SK-N-SH treated with all-trans-retinoic acid at 6 μM for 48 hours (cell line): ENCODE measurements at regions not wholly inside any gene's neighbourhood (a gene's known extent, or its start where the extent isn't known, plus 50 kb on each side); places are given as distances from the start of the nearest gene placed in this dataset.

Experiments used
- ATAC-seq: fragments of 200-7000 bp; cut with Tn5 transposase; 3 replicates; pipeline ENCODE4 v1.9.1; 2020; ENCODE audit warnings: mild to moderate bottlenecking, moderate library complexity
- ARNTL ChIP-seq: fragments of 450-650 bp; formaldehyde crosslinking; IDR thresholded peaks from 2 replicates; pipeline ENCODE4 v1.5.0; 2020; ENCODE audit warnings: low read depth, mild to moderate bottlenecking, moderate library complexity, borderline replicate concordance
- BACH2 ChIP-seq: fragments of 250-450 bp; sonication (Bioruptor Pico); IDR thresholded peaks from 2 replicates; pipeline ENCODE4 v1.9.0; 2021; ENCODE audit warnings: mild to moderate bottlenecking, borderline replicate concordance
- CREB5 ChIP-seq: fragments of 250-450 bp; sonication (Bioruptor Pico); IDR thresholded peaks from 2 replicates; pipeline ENCODE4 v1.5.1; 2020; ENCODE audit warnings: low read depth, mild to moderate bottlenecking, moderate library complexity
- CSDC2 ChIP-seq: fragments of 250-450 bp; sonication (Bioruptor Pico); IDR thresholded peaks from 2 replicates; pipeline ENCODE4 v1.5.0; 2020; ENCODE audit warnings: mild to moderate bottlenecking, moderate library complexity
- CSRNP3 ChIP-seq: fragments of 250-450 bp; sonication (Bioruptor Pico); IDR thresholded peaks from 2 replicates; pipeline ENCODE4 v1.5.1; 2021; ENCODE audit warnings: mild to moderate bottlenecking, moderate library complexity
- ESRRG ChIP-seq: fragments of 250-450 bp; sonication (Bioruptor Pico); IDR thresholded peaks from 2 replicates; pipeline ENCODE4 v1.6.1; 2021; ENCODE audit warnings: mild to moderate bottlenecking
- GLIS3 ChIP-seq: fragments of 250-450 bp; sonication (Bioruptor Pico); IDR thresholded peaks from 2 replicates; pipeline ENCODE4 v1.5.0; 2020; ENCODE audit warnings: mild to moderate bottlenecking, moderate library complexity
- ISL1 ChIP-seq: fragments of 250-450 bp; sonication (Bioruptor Pico); IDR thresholded peaks from 2 replicates; pipeline ENCODE4 v2.1.2; 2022; ENCODE audit warnings: mild to moderate bottlenecking, moderate library complexity
- PATZ1 ChIP-seq: fragments of 250-450 bp; sonication (Bioruptor Pico); IDR thresholded peaks from 2 replicates; pipeline ENCODE4 v1.8.0; 2020; ENCODE audit warnings: mild to moderate bottlenecking, moderate library complexity, borderline replicate concordance
- POU6F1 ChIP-seq: fragments of 250-450 bp; sonication (Bioruptor Pico); IDR thresholded peaks from 2 replicates; pipeline ENCODE4 v1.8.0; 2021; ENCODE audit warnings: low read depth, mild to moderate bottlenecking, moderate library complexity, borderline replicate concordance
- RARB ChIP-seq: fragments of 250-450 bp; sonication (Bioruptor Pico); IDR thresholded peaks from 2 replicates; pipeline ENCODE4 v1.8.0; 2021; ENCODE audit warnings: mild to moderate bottlenecking, moderate library complexity
- SNAI2 ChIP-seq: fragments of 250-450 bp; sonication (Bioruptor Pico); IDR thresholded peaks from 2 replicates; pipeline ENCODE4 v1.5.0; 2020; ENCODE audit warnings: mild to moderate bottlenecking, moderate library complexity
- TCF4 ChIP-seq: fragments of 250-450 bp; sonication (Bioruptor Pico); IDR thresholded peaks from 2 replicates; pipeline ENCODE4 v1.8.0; 2021; ENCODE audit warnings: mild to moderate bottlenecking, moderate library complexity, borderline replicate concordance
- TOX ChIP-seq: fragments of 250-450 bp; sonication (Bioruptor Pico); IDR thresholded peaks from 2 replicates; pipeline ENCODE4 v1.8.0; 2021; ENCODE audit warnings: mild to moderate bottlenecking, moderate library complexity, borderline replicate concordance
- TSHZ2 ChIP-seq: fragments of 250-450 bp; sonication (Bioruptor Pico); IDR thresholded peaks from 2 replicates; pipeline ENCODE4 v1.5.0; 2020; ENCODE audit warnings: mild to moderate bottlenecking, moderate library complexity
- ZC3H10 ChIP-seq: fragments of 250-450 bp; sonication (Bioruptor Pico); IDR thresholded peaks from 2 replicates; pipeline ENCODE4 v1.5.1; 2021; ENCODE audit warnings: mild to moderate bottlenecking, moderate library complexity
- ZFP3 ChIP-seq: fragments of 250-450 bp; sonication (Bioruptor Pico); IDR thresholded peaks from 2 replicates; pipeline ENCODE4 v1.5.0; 2020; ENCODE audit warnings: mild to moderate bottlenecking, moderate library complexity
- ZFP30 ChIP-seq: fragments of 450-650 bp; formaldehyde crosslinking; IDR thresholded peaks from 2 replicates; pipeline ENCODE4 v1.5.0; 2022; ENCODE audit warnings: mild to moderate bottlenecking, moderate library complexity
- ZNF70 ChIP-seq: fragments of 450-650 bp; formaldehyde crosslinking; IDR thresholded peaks from 2 replicates; pipeline ENCODE4 v1.5.0; 2020; ENCODE audit warnings: mild to moderate bottlenecking, moderate library complexity
- ZNF8 ChIP-seq: fragments of 450-650 bp; formaldehyde crosslinking; IDR thresholded peaks from 2 replicates; pipeline ENCODE4 v1.5.0; 2020; ENCODE audit warnings: mild to moderate bottlenecking, moderate library complexity

GRCh38 chr10:130430291-130430690 lies 294.1 kb downstream of the GLRX3 start:
- no peak for TF ChIP-seq GLIS3 (CRISPR knock-in tag)
- TF ChIP-seq CSRNP3 (CRISPR knock-in tag): no peak
- no peak for TF ChIP-seq RARB (CRISPR knock-in tag)
- TF ChIP-seq ZC3H10: no peak
- no peak for TF ChIP-seq ESRRG
- TF ChIP-seq ZNF8 (CRISPR knock-in tag): no peak
- no peak for TF ChIP-seq TSHZ2 (CRISPR knock-in tag)
- TF ChIP-seq CSDC2 (CRISPR knock-in tag): no peak
- no peak for TF ChIP-seq SNAI2
- TF ChIP-seq, all 23 proteins: peak for 0
- ATAC-seq: no peak

GRCh38 chr10:130430852-130431704 lies 294.9 kb downstream of the GLRX3 start:
- TF ChIP-seq CREB5 (CRISPR knock-in tag): no peak
- TF ChIP-seq PATZ1 (CRISPR knock-in tag): no peak
- no peak for TF ChIP-seq CSRNP3 (CRISPR knock-in tag)
- TF ChIP-seq POU6F1 (CRISPR knock-in tag): no peak
- no peak for TF ChIP-seq ESRRG
- TF ChIP-seq ZFP3 (CRISPR knock-in tag): no peak
- TF ChIP-seq ARNTL (CRISPR knock-in tag): no peak
- no peak for TF ChIP-seq ZFP30 (CRISPR knock-in tag)
- TF ChIP-seq ZNF70: no peak
- no peak for TF ChIP-seq ISL1 (CRISPR knock-in tag)
- no peak for ATAC-seq

GRCh38 chr10:130432271-130432670 lies 296.1 kb downstream of the GLRX3 start:
- no peak for TF ChIP-seq ZC3H10
- TF ChIP-seq TCF4 (CRISPR knock-in tag): no peak
- no peak for TF ChIP-seq ESRRG
- no peak for TF ChIP-seq GLIS3 (CRISPR knock-in tag)
- no peak for TF ChIP-seq ZFP3 (CRISPR knock-in tag)
- no peak for TF ChIP-seq BACH2 (CRISPR knock-in tag)
- TF ChIP-seq CSDC2 (CRISPR knock-in tag): no peak
- no peak for TF ChIP-seq SNAI2
- no peak for TF ChIP-seq ZFP30 (CRISPR knock-in tag)
- no peak for TF ChIP-seq TOX (CRISPR knock-in tag)
- TF ChIP-seq ARNTL (CRISPR knock-in tag): no peak
- no peak for TF ChIP-seq PATZ1 (CRISPR knock-in tag)
- no peak for ATAC-seq
